K562 (cell line): ENCODE measurements at regions not wholly inside any gene's neighbourhood (a gene's known extent, or its start where the extent isn't known, plus 50 kb on each side); places are given as distances from the start of the nearest gene placed in this dataset.

Experiments
- CTCF ChIP-seq, 3 experiments: IDR thresholded peaks in 2 of 3; conservative IDR thresholded peaks in 1 of 3; 2 replicates each; pipeline ENCODE4 v1.5.1; 2011 to 2012; ENCODE audit warnings: low read length in 3 of 3, mild to moderate bottlenecking in 3 of 3, control low read depth in 2 of 3, improper control_type of control experiment in 1 of 3, inconsistent platforms in 1 of 3, low read depth in 1 of 3, mixed read lengths in 1 of 3, moderate library complexity in 1 of 3; ENCODE audit not compliant: insufficient read depth in 2 of 3
- MYC ChIP-seq, 2 experiments: fragments of 250-450 bp in 1 of 2; sonication (Bioruptor Pico) in 1 of 2; IDR thresholded peaks; 2 replicates each; pipeline versions ENCODE4 v1.5.1 to v1.6.1; 2012 to 2021; ENCODE audit warnings: low read depth in 2 of 2, borderline replicate concordance in 1 of 2, improper control_type of control experiment in 1 of 2, low read length in 1 of 2, mild to moderate bottlenecking in 1 of 2, moderate library complexity in 1 of 2
- POLR2A ChIP-seq: fragments of 450-650 bp; conservative IDR thresholded peaks from 2 replicates; pipeline ENCODE4 v1.6.1; 2016
- POLR2AphosphoS5 ChIP-seq: IDR thresholded peaks from 2 replicates; pipeline ENCODE4 v1.6.1; 2011; ENCODE audit warnings: mild to moderate bottlenecking, low read depth, low read length, moderate library complexity; ENCODE audit not compliant: control insufficient read depth, insufficient read depth
- POLR3G ChIP-seq: IDR thresholded peaks from 2 replicates; pipeline ENCODE4 v1.6.1; 2011; ENCODE audit not compliant: insufficient read length, insufficient replicate concordance; ENCODE audit errors: extremely low read depth
- RAD21 ChIP-seq, 2 experiments: fragments of 250-450 bp in 1 of 2; fragments of 450-650 bp in 1 of 2; sonication (Bioruptor Pico) in 1 of 2; formaldehyde crosslinking in 1 of 2; IDR thresholded peaks in 1 of 2; conservative IDR thresholded peaks in 1 of 2; 2 replicates each; pipeline versions ENCODE4 v1.4.0 to v1.8.0; 2020 to 2022; ENCODE audit warnings: mild to moderate bottlenecking in 2 of 2, moderate library complexity in 1 of 2
- SUPT5H ChIP-seq: fragments of 450-650 bp; IDR thresholded peaks from 2 replicates; pipeline ENCODE4 v1.6.1; 2016
- ZNF318 ChIP-seq, 2 experiments: fragments of 450-650 bp; IDR thresholded peaks; 2 replicates each; pipeline ENCODE4 v1.6.1; 2016; ENCODE audit warnings: mild to moderate bottlenecking in 2 of 2, borderline replicate concordance in 1 of 2, low read depth in 1 of 2, moderate library complexity in 1 of 2
- TF ChIP-seq, protein P1 (sequence below), 2 experiments: IDR thresholded peaks; 2 replicates each; pipeline ENCODE4 v1.6.1; 2012; ENCODE audit warnings: improper control_type of control experiment in 2 of 2, low read depth in 2 of 2, low read length in 2 of 2, borderline replicate concordance in 1 of 2
- TF ChIP-seq, protein P2 (sequence below): IDR thresholded peaks from 2 replicates; pipeline ENCODE4 v1.6.1; 2011; ENCODE audit not compliant: insufficient read length; ENCODE audit errors: extremely low read depth

GRCh38 chr12:128163086-128163485, 103.9 kb upstream of the TMEM132C start:
- TF ChIP-seq CTCF (IDR thresholded peaks at IDR 0.05 in 2 of 3, conservative IDR thresholded peaks at IDR 0.05 in 1 of 3; ENCODE audit: insufficient read depth in 2 of 3, low read depth in 1 of 3, low read length in 3 of 3) = no peak
- TF ChIP-seq RAD21 (CRISPR knock-in tag; conservative IDR thresholded peaks at IDR 0.05 in 1 of 2, IDR thresholded peaks at IDR 0.05 in 1 of 2) = no peak
- TF ChIP-seq MYC (IDR thresholded peaks at IDR 0.05; ENCODE audit: low read depth, low read length) = no peak
- no peak for TF ChIP-seq MYC (CRISPR knock-in tag; IDR thresholded peaks at IDR 0.05; ENCODE audit: borderline replicate concordance, low read depth)
- no peak for TF ChIP-seq SUPT5H
- no peak for TF ChIP-seq ZNF318 (IDR thresholded peaks at IDR 0.05; ENCODE audit: borderline replicate concordance in 1 of 2, low read depth in 1 of 2)
- TF ChIP-seq POLR2AphosphoS5 = no peak
- TF ChIP-seq POLR3G = no peak
- TF ChIP-seq, protein P1, sequence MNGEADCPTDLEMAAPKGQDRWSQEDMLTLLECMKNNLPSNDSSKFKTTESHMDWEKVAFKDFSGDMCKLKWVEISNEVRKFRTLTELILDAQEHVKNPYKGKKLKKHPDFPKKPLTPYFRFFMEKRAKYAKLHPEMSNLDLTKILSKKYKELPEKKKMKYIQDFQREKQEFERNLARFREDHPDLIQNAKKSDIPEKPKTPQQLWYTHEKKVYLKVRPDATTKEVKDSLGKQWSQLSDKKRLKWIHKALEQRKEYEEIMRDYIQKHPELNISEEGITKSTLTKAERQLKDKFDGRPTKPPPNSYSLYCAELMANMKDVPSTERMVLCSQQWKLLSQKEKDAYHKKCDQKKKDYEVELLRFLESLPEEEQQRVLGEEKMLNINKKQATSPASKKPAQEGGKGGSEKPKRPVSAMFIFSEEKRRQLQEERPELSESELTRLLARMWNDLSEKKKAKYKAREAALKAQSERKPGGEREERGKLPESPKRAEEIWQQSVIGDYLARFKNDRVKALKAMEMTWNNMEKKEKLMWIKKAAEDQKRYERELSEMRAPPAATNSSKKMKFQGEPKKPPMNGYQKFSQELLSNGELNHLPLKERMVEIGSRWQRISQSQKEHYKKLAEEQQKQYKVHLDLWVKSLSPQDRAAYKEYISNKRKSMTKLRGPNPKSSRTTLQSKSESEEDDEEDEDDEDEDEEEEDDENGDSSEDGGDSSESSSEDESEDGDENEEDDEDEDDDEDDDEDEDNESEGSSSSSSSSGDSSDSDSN (IDR thresholded peaks at IDR 0.05; ENCODE audit: borderline replicate concordance in 1 of 2, low read depth in 2 of 2, low read length in 2 of 2) = no peak
- TF ChIP-seq, protein P2, sequence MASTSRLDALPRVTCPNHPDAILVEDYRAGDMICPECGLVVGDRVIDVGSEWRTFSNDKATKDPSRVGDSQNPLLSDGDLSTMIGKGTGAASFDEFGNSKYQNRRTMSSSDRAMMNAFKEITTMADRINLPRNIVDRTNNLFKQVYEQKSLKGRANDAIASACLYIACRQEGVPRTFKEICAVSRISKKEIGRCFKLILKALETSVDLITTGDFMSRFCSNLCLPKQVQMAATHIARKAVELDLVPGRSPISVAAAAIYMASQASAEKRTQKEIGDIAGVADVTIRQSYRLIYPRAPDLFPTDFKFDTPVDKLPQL = no peak
- TF ChIP-seq POLR2A = no peak
